ENCODE measurements at regions not wholly inside any gene's neighbourhood (a gene's known extent, or its start where the extent isn't known, plus 50 kb on each side); places are given as distances from the start of the nearest gene placed in this dataset.

GRCh38 chr1:221397606-221398005 is 344.3 kb downstream of the DUSP10 start:
- H3K4me1 ChIP-seq (ENCODE audit: control insufficient read depth, extremely low read depth, insufficient read depth, low read length): peaks cover 23% of the 10 kb centered on the region
- H3K4me3 ChIP-seq (replicated peaks in 1 of 3; ENCODE audit: insufficient read depth in 1 of 3, low read depth in 1 of 3, low read length in 3 of 3): no peak overlapping the region
- FAIRE-seq (no peak), DNase-seq (ENCODE audit: low read depth, low spot score) (no peak)
- no peaks in the 10 kb centered on the region for H3K9me3 ChIP-seq (replicated peaks; ENCODE audit: control insufficient read depth, insufficient read depth, low read length)
- H3K4me2 ChIP-seq (ENCODE audit: insufficient read depth, low read length): no peak overlapping the region
- intact Hi-C loops (cut with micrococcal nuclease) (no loop called here), dilution Hi-C loops (cut with MboI; ENCODE audit: extremely low pct_ligation_motif_present, low sequenced_read_pairs) (no loop called here)
- H3K36me3 ChIP-seq (ENCODE audit: control insufficient read depth in 2 of 2, extremely low read depth in 1 of 2, insufficient read depth in 2 of 2, low read length in 2 of 2): no peaks in the 10 kb centered on the region
- TF ChIP-seq JUN (IDR thresholded peaks at IDR 0.05; ENCODE audit: borderline replicate concordance, insufficient read depth, insufficient read length, low read depth) (no peak), MAX (IDR thresholded peaks at IDR 0.05; ENCODE audit: insufficient read depth, insufficient read length) (no peak), CTCF (IDR thresholded peaks at IDR 0.05; ENCODE audit: extremely low read depth in 1 of 2, insufficient read depth in 1 of 2, low read depth in 1 of 2, low read length in 2 of 2) (no peak), POLR2AphosphoS5 (IDR thresholded peaks at IDR 0.05; ENCODE audit: insufficient read depth, low read depth, low read length) (no peak), GATA2 (IDR thresholded peaks at IDR 0.05; ENCODE audit: insufficient read depth, insufficient read length, low read depth, low read length) (no peak), EZH2 (IDR thresholded peaks at IDR 0.05; ENCODE audit: borderline replicate concordance, low read depth, low read length, severe bottlenecking) (no peak), POLR2A (IDR thresholded peaks at IDR 0.05; ENCODE audit: low read depth, low read length) (no peak), MYC (IDR thresholded peaks at IDR 0.05; ENCODE audit: low read depth, low read length) (no peak), FOS (IDR thresholded peaks at IDR 0.05; ENCODE audit: borderline replicate concordance, insufficient read depth, low read length) (no peak)
- BruUV-seq (replicated peaks): no TSS peak
- POLR2A ChIA-PET: no interaction called here
- no peak overlapping the region for H2AFZ ChIP-seq (ENCODE audit: low read depth, low read length)
- no peaks in the 10 kb centered on the region for H4K20me1 ChIP-seq (replicated peaks; ENCODE audit: control insufficient read depth, extremely low read depth, insufficient read depth, low read length)
- H3K9ac ChIP-seq (replicated peaks; ENCODE audit: extremely low read depth, insufficient read depth, low read length): no peak overlapping the region
- no peaks in the 10 kb centered on the region for H3K9me1 ChIP-seq (replicated peaks; ENCODE audit: control insufficient read depth, extremely low read depth, insufficient read depth, low read length)
- no peaks in the 10 kb centered on the region for H3K27me3 ChIP-seq (ENCODE audit: control insufficient read depth in 2 of 2, insufficient read depth in 2 of 2, low read length in 2 of 2)
- no peak overlapping the region for H3K27ac ChIP-seq (ENCODE audit: insufficient read depth, low read depth, low read length)
- no peaks in the 10 kb centered on the region for H3K79me2 ChIP-seq (ENCODE audit: control insufficient read depth, insufficient read depth, low read length)
- CTCF ChIA-PET: no interaction called here
